Tibial artery (tissue), 4 donors: ENCODE measurements at regions not wholly inside any gene's neighbourhood (a gene's known extent, or its start where the extent isn't known, plus 50 kb on each side); places are given as distances from the start of the nearest gene placed in this dataset.

Experiments used
- DNase-seq, 2 donors: peaks; one replicate each; pipeline ENCODE4 v3.0.0-alpha.2; 2019
- H3K27ac ChIP-seq, 2 donors: fragments of 200-600 bp; sonication (generic) in 1 of 2; 1 replicate in 1 of 2; 2 replicates in 1 of 2; pipeline ENCODE4 v1.5.1; 2018 to 2019; ENCODE audit warnings: mild to moderate bottlenecking in 1 of 2
- H3K27me3 ChIP-seq, 2 donors: fragments of 200-600 bp; sonication (generic) in 1 of 2; one replicate each; pipeline versions ENCODE4 v1.5.1 to v1.6.0; 2016 to 2019
- H3K36me3 ChIP-seq, 3 donors: fragments of 200-600 bp; sonication (generic) in 2 of 3; one replicate each; pipeline ENCODE4 v1.5.1; 2016 to 2019; ENCODE audit warnings: mild to moderate bottlenecking in 2 of 3
- H3K4me1 ChIP-seq, 4 donors: fragments of 200-600 bp; sonication (generic) in 2 of 4; 1 replicate in 3 of 4; 2 replicates in 1 of 4; pipeline ENCODE4 v1.5.1; 2016 to 2019
- H3K4me3 ChIP-seq, 2 donors: fragments of 200-600 bp; sonication (generic) in 1 of 2; 1 replicate in 1 of 2; 2 replicates in 1 of 2; pipeline ENCODE4 v1.5.1; 2018 to 2019; ENCODE audit warnings: mild to moderate bottlenecking in 2 of 2
- H3K9me3 ChIP-seq, 3 donors: fragments of 200-600 bp; sonication (generic) in 1 of 3; one replicate each; pipeline ENCODE4 v1.5.1; 2016 to 2019
- intact Hi-C: fragments of 100-400 bp; cut with DNase I; formaldehyde crosslinking; loops from one replicate; pipeline ENCODE4 v1.15.0; 2023; ENCODE audit warnings: low total_unique reads
- TF ChIP-seq, protein P1 (sequence below), 2 experiments: fragments of 200-600 bp in 1 of 2; fragments of 450-650 bp in 1 of 2; IDR thresholded peaks; one replicate each; pipeline ENCODE4 v1.5.1; 2017 to 2019; ENCODE audit warnings: antibody characterized with exemption in 2 of 2, mild to moderate bottlenecking in 1 of 2, moderate library complexity in 1 of 2

DNA sequence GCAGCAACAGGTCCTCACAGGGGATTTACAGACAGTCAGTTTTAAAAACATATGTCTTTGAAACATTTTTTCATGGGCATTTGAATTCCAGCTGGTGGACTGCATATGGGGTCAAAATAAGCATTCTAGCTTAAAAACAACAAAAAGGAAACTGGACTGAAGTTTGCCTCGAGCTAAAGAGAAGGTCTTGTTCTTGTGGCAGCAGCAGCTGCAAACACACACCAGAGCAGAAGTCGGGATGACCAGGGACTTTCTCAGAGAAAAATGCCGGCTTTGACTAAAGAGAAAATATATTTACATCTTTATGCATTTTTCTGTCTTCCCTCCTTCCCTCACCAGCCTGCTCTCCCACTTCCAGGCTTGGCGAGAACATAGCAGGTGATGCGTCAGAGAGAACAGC, 361.4 kb downstream of the CXCL12 start:
- peaks cover 0 to 7% (median 0%) of the 10 kb centered on the region in 3 donors for H3K9me3 ChIP-seq

DNA sequence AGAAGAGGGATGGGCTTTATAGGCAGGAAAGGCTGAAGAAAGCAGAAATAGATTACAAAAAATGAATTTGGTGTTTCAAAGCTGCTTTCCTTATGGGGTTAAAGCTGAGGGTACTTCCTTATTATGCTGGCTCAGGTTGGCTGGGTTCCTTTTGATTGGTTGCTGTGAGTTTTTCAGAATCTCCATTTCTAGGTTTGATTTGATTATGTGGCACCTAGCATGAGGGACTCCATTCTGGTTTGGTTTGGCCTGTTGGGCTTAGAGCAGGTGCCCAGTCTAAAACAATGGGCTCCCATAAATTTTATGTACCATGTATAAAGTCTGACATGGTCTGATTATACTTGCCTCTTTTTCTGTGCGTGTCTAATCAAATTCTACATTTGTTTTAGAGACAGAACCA, 362.7 kb downstream of the CXCL12 start:
- TF ChIP-seq, protein P1, sequence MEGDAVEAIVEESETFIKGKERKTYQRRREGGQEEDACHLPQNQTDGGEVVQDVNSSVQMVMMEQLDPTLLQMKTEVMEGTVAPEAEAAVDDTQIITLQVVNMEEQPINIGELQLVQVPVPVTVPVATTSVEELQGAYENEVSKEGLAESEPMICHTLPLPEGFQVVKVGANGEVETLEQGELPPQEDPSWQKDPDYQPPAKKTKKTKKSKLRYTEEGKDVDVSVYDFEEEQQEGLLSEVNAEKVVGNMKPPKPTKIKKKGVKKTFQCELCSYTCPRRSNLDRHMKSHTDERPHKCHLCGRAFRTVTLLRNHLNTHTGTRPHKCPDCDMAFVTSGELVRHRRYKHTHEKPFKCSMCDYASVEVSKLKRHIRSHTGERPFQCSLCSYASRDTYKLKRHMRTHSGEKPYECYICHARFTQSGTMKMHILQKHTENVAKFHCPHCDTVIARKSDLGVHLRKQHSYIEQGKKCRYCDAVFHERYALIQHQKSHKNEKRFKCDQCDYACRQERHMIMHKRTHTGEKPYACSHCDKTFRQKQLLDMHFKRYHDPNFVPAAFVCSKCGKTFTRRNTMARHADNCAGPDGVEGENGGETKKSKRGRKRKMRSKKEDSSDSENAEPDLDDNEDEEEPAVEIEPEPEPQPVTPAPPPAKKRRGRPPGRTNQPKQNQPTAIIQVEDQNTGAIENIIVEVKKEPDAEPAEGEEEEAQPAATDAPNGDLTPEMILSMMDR (IDR thresholded peaks at IDR 0.05) = no peak
- intact Hi-C loops = no loop called here

More for the DNA sequence above, 361.4 kb downstream of the CXCL12 start:
- intact Hi-C loops = no loop called here
- Histone ChIP-seq H3K27me3 (no peaks in the 10 kb centered on the region), H3K27ac (no peak overlapping the region), H3K4me3 (no peak overlapping the region), H3K4me1 (peaks cover 0 to 15% (median 1%) of the 10 kb centered on the region in 4 donors), H3K36me3 (no peaks in the 10 kb centered on the region)
- TF ChIP-seq, protein P1 (IDR thresholded peaks at IDR 0.05) = no peak
- DNase-seq = no peak

GRCh38 chr10:44020322-44021111, 364.4 kb downstream of the CXCL12 start:
- no peak overlapping the region for H3K4me3 ChIP-seq
- peaks cover 0 to 7% (median 0%) of the 10 kb centered on the region in 3 donors for H3K9me3 ChIP-seq
- H3K27me3 ChIP-seq = no peaks in the 10 kb centered on the region
- DNase-seq = no peak
- H3K4me1 ChIP-seq = peaks cover 0 to 39% (median 19%) of the 10 kb centered on the region in 4 donors
- H3K27ac ChIP-seq = no peak overlapping the region
- intact Hi-C loops = no loop called here
- no peaks in the 10 kb centered on the region for H3K36me3 ChIP-seq
- TF ChIP-seq, protein P1 (IDR thresholded peaks at IDR 0.05) = no peak

More for the DNA sequence above, 362.7 kb downstream of the CXCL12 start:
- Histone ChIP-seq H3K27me3 (no peaks in the 10 kb centered on the region), H3K27ac (no peak overlapping the region), H3K4me3 (no peak overlapping the region), H3K4me1 (peaks cover 0 to 25% (median 5%) of the 10 kb centered on the region in 4 donors), H3K9me3 (peaks cover 0 to 7% (median 0%) of the 10 kb centered on the region in 3 donors), H3K36me3 (no peaks in the 10 kb centered on the region)
- DNase-seq = no peak

GRCh38 chr10:44017483-44018145, 367.3 kb downstream of the CXCL12 start:
- Histone ChIP-seq H3K27ac (peak overlapping the region; percentile 79 to 84), H3K4me3 (no peak overlapping the region), H3K4me1 (peaks cover 0 to 51% (median 26%) of the 10 kb centered on the region in 4 donors), H3K9me3 (no peaks in the 10 kb centered on the region), H3K36me3 (no peaks in the 10 kb centered on the region), H3K27me3 (no peaks in the 10 kb centered on the region)
- TF ChIP-seq, protein P1 (IDR thresholded peaks at IDR 0.05) = no peak
- DNase-seq = peak in 1 of 2 donors; percentile 43
- intact Hi-C loops = loop anchor here (10.0 kb wide), 1 partner anchor 53 kb away; no protein-coding TSS in a partner anchor

- intact Hi-C loops = loop anchor here (10.0 kb wide), 1 partner anchor 52 kb away; no protein-coding TSS in a partner anchor
- H3K27me3 ChIP-seq = no peaks in the 10 kb centered on the region
- H3K27ac ChIP-seq = peak overlapping the region; percentile 79 to 84
- peak; percentile 77 to 79 for DNase-seq
- H3K9me3 ChIP-seq = no peaks in the 10 kb centered on the region
- TF ChIP-seq, protein P1 (IDR thresholded peaks at IDR 0.05) = no peak
- peaks cover 0 to 51% (median 28%) of the 10 kb centered on the region in 4 donors for H3K4me1 ChIP-seq
- no peaks in the 10 kb centered on the region for H3K36me3 ChIP-seq
- no peak overlapping the region for H3K4me3 ChIP-seq
These were observed 368.1 kb downstream of the CXCL12 start for GRCh38 chr10:44016589-44017482.
